Motor neuron (in vitro differentiated cells): ENCODE measurements at regions not wholly inside any gene's neighbourhood (a gene's known extent, or its start where the extent isn't known, plus 50 kb on each side); places are given as distances from the start of the nearest gene placed in this dataset.

ENCODE experiments used
- ATAC-seq, 8 experiments: fragments of 200-7000 bp; cut with Tn5 transposase; replicated peaks in 6 of 8; 2 replicates each; pipeline ENCODE4 v1.8.0; 2021; ENCODE audit warnings: mild to moderate bottlenecking in 8 of 8, moderate library complexity in 8 of 8
- H3K27ac ChIP-seq, 2 donors: fragments of 250-450 bp; sonication (Bioruptor Pico); 2 replicates each; pipeline ENCODE4 v1.9.0; 2021; ENCODE audit warnings: antibody characterized with exemption in 2 of 2, mild to moderate bottlenecking in 2 of 2, moderate library complexity in 1 of 2
- H3K4me1 ChIP-seq, 2 donors: fragments of 250-450 bp; sonication (Bioruptor Pico); replicated peaks in 1 of 2; 2 replicates each; pipeline ENCODE4 v1.6.1; 2021; ENCODE audit warnings: antibody characterized with exemption in 2 of 2, mild to moderate bottlenecking in 2 of 2, moderate library complexity in 1 of 2
- H3K4me3 ChIP-seq, 5 donors: fragments of 250-450 bp; sonication (Bioruptor Pico); 2 replicates each; pipeline ENCODE4 v1.9.0; 2021; ENCODE audit warnings: antibody characterized with exemption in 5 of 5, mild to moderate bottlenecking in 5 of 5, moderate library complexity in 4 of 5
- WGBS, 10 experiments: fragments of 450-650 bp; shearing (Covaris generic); methylation state at CpG; one replicate each; pipeline ENCODE4 v1.0.0; 2022; 5-methylcytosine and 5-hydroxymethylcytosine counted together
- in situ Hi-C, 9 experiments: fragments of 400-800 bp; cut with MboI; loops; one replicate each; pipeline ENCODE4 v1.15.0; 2021; ENCODE audit warnings: low sequenced_read_pairs in 9 of 9, low pct_unique_long_range_greater_than_20kb in 2 of 9; ENCODE audit not compliant: unreplicated experiment in 9 of 9

- peak in 1 of 8 experiments; percentile 26 for ATAC-seq
- WGBS, 10 experiments: 23 to 100% (median 80%) methylated on average over 1 to 5 of the region's 5 CpGs
- in situ Hi-C loops: no loop called here
- Histone ChIP-seq H3K4me1 (peaks cover 10% of the 10 kb centered on the region in 2 donors), H3K27ac (no peak overlapping the region), H3K4me3 (no peak overlapping the region)
Observed at GRCh38 chr14:66078006-66078405, 408.2 kb upstream of the CCDC196 start.

GRCh38 chr14:66081594-66082376 lies 404.4 kb upstream of the CCDC196 start:
- ATAC-seq: peak in 3 of 8 experiments; percentile 30 to 56 (median 38)
- H3K4me3 ChIP-seq: no peak overlapping the region
- H3K4me1 ChIP-seq: no peaks in the 10 kb centered on the region
- H3K27ac ChIP-seq: no peak overlapping the region
- 35 to 100% (median 81%) methylated on average over 1 to 3 of the region's 6 CpGs; no CpG with 5 or more reads in 2 of the 10 experiments for WGBS, 10 experiments
- in situ Hi-C loops: no loop called here

GRCh38 chr14:66085224-66085623 lies 400.9 kb upstream of the CCDC196 start:
- Histone ChIP-seq H3K27ac (no peak overlapping the region), H3K4me3 (no peak overlapping the region), H3K4me1 (no peaks in the 10 kb centered on the region)
- in situ Hi-C loops: no loop called here
- 80 to 100% (median 89%) methylated on average over 1 to 4 of the region's 4 CpGs; no CpG with 5 or more reads in 1 of the 10 experiments for WGBS, 10 experiments
- ATAC-seq: no peak

GRCh38 chr14:66085665-66086064 lies 400.5 kb upstream of the CCDC196 start:
- H3K4me1 ChIP-seq: no peaks in the 10 kb centered on the region
- in situ Hi-C loops: no loop called here
- no peak overlapping the region for H3K4me3 ChIP-seq
- no peak for ATAC-seq
- no peak overlapping the region for H3K27ac ChIP-seq
- 85 to 100% (median 90%) methylated on average over 3 to 8 of the region's 8 CpGs; no CpG with 5 or more reads in 2 of the 10 experiments for WGBS, 10 experiments

GRCh38 chr14:66087231-66087630 lies 398.9 kb upstream of the CCDC196 start:
- ATAC-seq: peak in 2 of 8 experiments; percentile 54 to 66
- Histone ChIP-seq H3K4me3 (no peak overlapping the region), H3K4me1 (no peaks in the 10 kb centered on the region), H3K27ac (no peak overlapping the region)
- in situ Hi-C loops: no loop called here
- 0 to 88% (median 74%) methylated on average over 1 to 4 of the region's 4 CpGs; no CpG with 5 or more reads in 2 of the 10 experiments for WGBS, 10 experiments

GRCh38 chr14:66088656-66089055 lies 397.5 kb upstream of the CCDC196 start:
- 11 to 100% (median 72%) methylated on average over 1 to 3 of the region's 3 CpGs; no CpG with 5 or more reads in 2 of the 10 experiments for WGBS, 10 experiments
- Histone ChIP-seq H3K27ac (no peak overlapping the region), H3K4me3 (no peak overlapping the region), H3K4me1 (no peaks in the 10 kb centered on the region)
- in situ Hi-C loops: no loop called here
- ATAC-seq: peak in 3 of 8 experiments; percentile 83 to 92 (median 89)

- ATAC-seq: no peak
Observed at GRCh38 chr14:66092206-66092605, 394.0 kb upstream of the CCDC196 start.

GRCh38 chr14:66092748-66093147 lies 393.4 kb upstream of the CCDC196 start:
- Histone ChIP-seq H3K4me1 (no peaks in the 10 kb centered on the region), H3K27ac (no peak overlapping the region), H3K4me3 (no peak overlapping the region)
- in situ Hi-C loops: no loop called here
- no peak for ATAC-seq
- 80 to 100% (median 85%) methylated on average over 1 to 7 of the region's 12 CpGs; no CpG with 5 or more reads in 4 of the 10 experiments for WGBS, 10 experiments

More at GRCh38 chr14:66092206-66092605, 394.0 kb upstream of the CCDC196 start:
- H3K4me1 ChIP-seq: no peaks in the 10 kb centered on the region
- no peak overlapping the region for H3K4me3 ChIP-seq
- in situ Hi-C loops: no loop called here
- no peak overlapping the region for H3K27ac ChIP-seq
- 25 to 100% (median 69%) methylated on average over 1 of the region's 1 CpG; no CpG with 5 or more reads in 4 of the 10 experiments for WGBS, 10 experiments

- Histone ChIP-seq H3K27ac (no peak overlapping the region), H3K4me1 (no peaks in the 10 kb centered on the region), H3K4me3 (no peak overlapping the region)
- WGBS, 10 experiments: 64 to 92% (median 85%) methylated on average over 1 to 16 of the region's 38 CpGs; no CpG with 5 or more reads in 6 of the 10 experiments
- in situ Hi-C loops: no loop called here
- ATAC-seq: no peak
Observed at GRCh38 chr14:66094001-66094727, 392.0 kb upstream of the CCDC196 start.

GRCh38 chr14:66099451-66099850 lies 386.7 kb upstream of the CCDC196 start:
- in situ Hi-C loops: no loop called here
- 42 to 97% (median 97%) methylated on average over 4 of the region's 4 CpGs; no CpG with 5 or more reads in 6 of the 10 experiments for WGBS, 10 experiments
- no peaks in the 10 kb centered on the region for H3K4me1 ChIP-seq
- ATAC-seq: no peak
- H3K27ac ChIP-seq: no peak overlapping the region
- no peak overlapping the region for H3K4me3 ChIP-seq

GRCh38 chr14:66099931-66100330 lies 386.2 kb upstream of the CCDC196 start:
- in situ Hi-C loops: no loop called here
- Histone ChIP-seq H3K4me3 (no peak overlapping the region), H3K4me1 (no peaks in the 10 kb centered on the region), H3K27ac (no peak overlapping the region)
- 60 to 100% (median 100%) methylated on average over 1 of the region's 1 CpG; no CpG with 5 or more reads in 3 of the 10 experiments for WGBS, 10 experiments
- ATAC-seq: no peak

- H3K27ac ChIP-seq: no peak overlapping the region
- 100% methylated on average over 1 of the region's 1 CpG; no CpG with 5 or more reads in 5 of the 10 experiments for WGBS, 10 experiments
- in situ Hi-C loops: no loop called here
- ATAC-seq: no peak
- no peak overlapping the region for H3K4me3 ChIP-seq
- H3K4me1 ChIP-seq: no peaks in the 10 kb centered on the region
Observed at GRCh38 chr14:66101662-66102061, 384.5 kb upstream of the CCDC196 start.

- in situ Hi-C loops: no loop called here
- no peak overlapping the region for H3K27ac ChIP-seq
- 72 to 100% (median 90%) methylated on average over 1 to 4 of the region's 5 CpGs; no CpG with 5 or more reads in 1 of the 10 experiments for WGBS, 10 experiments
- H3K4me3 ChIP-seq: no peak overlapping the region
- ATAC-seq: peak in 2 of 8 experiments; percentile 59 to 64
- H3K4me1 ChIP-seq: no peaks in the 10 kb centered on the region
Observed at GRCh38 chr14:66104486-66104885, 381.7 kb upstream of the CCDC196 start.
